DND-41 (cell line): ENCODE measurements at regions not wholly inside any gene's neighbourhood (a gene's known extent, or its start where the extent isn't known, plus 50 kb on each side); places are given as distances from the start of the nearest gene placed in this dataset.

Experiments used
- CTCF ChIP-seq: IDR thresholded peaks from 2 replicates; pipeline ENCODE4 v1.5.1; 2012; ENCODE audit warnings: borderline replicate concordance, low read length, moderate library complexity, mild to moderate bottlenecking; ENCODE audit not compliant: poor library complexity, severe bottlenecking; ENCODE audit errors: extremely low read depth
- EZH2 ChIP-seq: IDR thresholded peaks from 3 replicates; pipeline ENCODE4 v1.6.1; 2012; ENCODE audit warnings: borderline replicate concordance, low read depth, mild to moderate bottlenecking, moderate library complexity, low read length, inconsistent platforms; ENCODE audit not compliant: severe bottlenecking

- TF ChIP-seq CTCF (no peak), EZH2 (no peak)
Observed at GRCh38 chr4:175054980-175055379, 136.8 kb downstream of the ADAM29 start.
